DMS79 treated with DMSO at 0.1 percent for 48 hours (cell line): ENCODE measurements at regions not wholly inside any gene's neighbourhood (a gene's known extent, or its start where the extent isn't known, plus 50 kb on each side); places are given as distances from the start of the nearest gene placed in this dataset.
"Not testable (repeated sequence)": the region's sequence is repeated elsewhere in the genome, so short reads cannot be mapped to it uniquely, and the experiment has no call there.

ENCODE experiments used
- DNase-seq: peaks from one replicate; lab custom pipeline; 2025; lab: John Stamatoyannopoulos, UW

DNA sequence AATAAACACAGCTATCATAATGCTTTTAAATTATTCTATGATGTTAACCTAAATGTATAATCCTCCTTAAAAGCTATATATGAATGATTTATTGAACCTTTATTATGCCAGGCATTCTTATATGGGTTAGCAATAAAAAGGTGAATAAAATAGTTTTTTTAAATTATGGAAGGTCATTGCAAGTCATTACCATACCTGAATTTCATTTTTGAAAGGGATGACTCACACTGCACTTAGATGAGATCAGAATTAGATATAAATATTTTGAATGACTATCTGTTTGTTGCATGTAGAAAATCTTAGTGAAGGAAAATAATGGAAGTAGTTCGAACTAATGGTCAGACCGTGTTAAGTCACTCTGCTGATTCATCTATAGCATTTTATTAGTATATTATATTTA lies 822.3 kb downstream of the LUZP2 start:
- DNase-seq: no peak

GRCh38 chr11:25327656-25328055 lies 830.8 kb downstream of the LUZP2 start:
- no peak for DNase-seq

DNA sequence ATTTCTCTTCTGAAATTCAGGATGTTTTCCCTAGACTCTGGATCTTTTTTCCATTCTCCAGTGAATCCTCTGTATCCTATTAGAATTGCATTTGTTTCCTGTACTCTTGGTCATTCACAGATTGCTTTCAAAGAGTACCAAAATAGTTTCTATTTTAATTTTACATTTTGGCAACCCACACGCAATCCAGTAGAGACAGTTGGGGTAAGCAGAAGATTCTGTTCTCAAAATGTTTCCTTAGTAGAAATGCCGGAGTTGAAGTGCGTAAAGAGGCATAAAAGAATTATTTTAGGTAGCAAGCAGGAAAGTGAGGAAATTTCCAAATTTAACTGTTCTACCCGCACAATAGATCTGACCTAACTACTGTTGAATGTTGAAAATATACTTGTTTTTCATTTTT lies 842.4 kb downstream of the LUZP2 start:
- no peak for DNase-seq

- no peak for DNase-seq
Observed at GRCh38 chr11:25349537-25349936, 852.7 kb downstream of the LUZP2 start.

DNA sequence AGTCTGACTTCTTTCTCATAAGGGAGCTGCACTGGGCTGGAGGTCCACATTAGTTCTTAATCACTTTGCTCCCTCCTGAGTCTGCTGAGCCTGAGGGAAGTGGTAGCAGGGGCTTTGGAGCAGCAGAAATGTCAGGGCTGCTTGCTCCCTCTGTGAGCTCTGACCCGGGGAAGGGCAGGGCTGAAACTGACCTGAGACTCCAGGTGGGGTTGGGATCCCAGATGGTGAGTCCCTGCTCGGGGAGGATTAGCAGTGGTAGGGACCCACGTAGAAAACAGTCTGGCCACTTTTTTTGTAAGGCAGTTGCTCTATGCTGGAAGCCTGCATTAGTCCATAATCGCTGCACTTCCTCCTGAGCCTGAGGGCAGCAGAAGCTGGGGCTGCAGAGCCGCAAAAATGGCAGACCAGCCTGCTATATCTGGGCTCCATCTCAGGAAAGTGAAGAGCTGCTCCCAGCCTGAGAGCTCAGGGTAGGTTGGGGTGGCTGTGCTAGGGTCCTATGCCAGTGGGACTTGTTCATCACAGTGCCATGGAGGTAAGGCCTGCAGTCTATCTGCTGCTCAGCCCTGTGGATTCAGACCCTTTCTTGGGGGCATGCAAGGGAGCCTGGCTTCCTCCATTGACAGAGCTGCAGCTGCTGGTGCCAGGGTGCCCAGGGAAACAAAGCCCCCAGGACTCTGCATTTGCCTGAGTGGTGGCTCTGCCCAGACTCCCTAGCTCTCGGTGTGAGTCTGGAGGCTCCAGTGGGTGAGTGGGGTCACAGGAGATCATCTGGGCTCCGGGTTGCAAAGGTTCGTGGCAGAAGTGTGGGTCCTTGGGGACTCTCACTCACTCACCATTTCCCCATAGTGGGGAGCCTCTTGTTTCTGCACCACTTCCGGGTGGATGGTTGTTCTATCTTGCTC lies 854.3 kb downstream of the LUZP2 start:
- no peak for DNase-seq

- no peak for DNase-seq
Observed at GRCh38 chr11:25357133-25357532, 860.3 kb downstream of the LUZP2 start.

DNA sequence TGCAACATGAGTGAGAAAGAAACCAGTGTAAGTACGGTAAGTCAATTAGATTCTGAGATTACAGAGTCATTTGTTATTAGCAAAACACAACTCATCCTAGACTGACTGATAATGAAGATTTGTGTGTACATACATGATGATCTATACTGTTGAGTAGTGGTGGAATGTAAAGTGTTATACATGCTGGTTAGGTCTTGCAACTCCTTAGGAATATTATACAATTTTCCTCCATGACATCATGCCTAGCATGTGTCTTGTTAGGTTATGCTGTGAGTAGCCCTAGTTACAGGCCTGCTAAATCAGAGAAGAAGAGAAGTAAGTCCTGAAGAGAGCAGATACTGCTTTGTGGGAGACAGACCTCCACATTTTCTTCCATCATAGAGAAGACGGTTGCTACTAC lies 880.6 kb downstream of the LUZP2 start:
- DNase-seq: no peak

- no peak for DNase-seq
Observed at GRCh38 chr11:25396847-25397246, 900.0 kb downstream of the LUZP2 start.

- DNase-seq: no peak
Observed at GRCh38 chr11:25408146-25408545, 911.3 kb downstream of the LUZP2 start.

DNA sequence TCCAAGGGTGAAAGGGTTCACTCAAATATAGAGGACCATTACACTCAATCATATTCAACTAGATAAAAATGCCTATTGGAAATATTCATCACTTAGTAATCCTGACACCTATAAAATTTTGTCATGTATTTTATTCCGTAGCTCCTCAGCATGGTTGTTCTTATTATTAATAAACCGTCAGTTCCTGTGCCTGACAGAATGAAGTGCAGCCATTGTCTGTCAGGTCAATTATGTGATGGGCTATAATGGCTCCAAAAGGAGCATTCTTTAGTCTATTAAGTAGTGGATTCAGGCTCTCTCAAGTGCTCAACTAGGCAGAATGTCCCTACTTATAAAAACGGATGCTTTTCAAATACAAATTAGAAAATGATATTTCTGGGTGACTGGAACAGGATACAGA lies 916.1 kb upstream of the ANO3 start:
- DNase-seq: no peak

- DNase-seq: no peak
Observed at GRCh38 chr11:25423436-25424199, 908.3 kb upstream of the ANO3 start.

DNA sequence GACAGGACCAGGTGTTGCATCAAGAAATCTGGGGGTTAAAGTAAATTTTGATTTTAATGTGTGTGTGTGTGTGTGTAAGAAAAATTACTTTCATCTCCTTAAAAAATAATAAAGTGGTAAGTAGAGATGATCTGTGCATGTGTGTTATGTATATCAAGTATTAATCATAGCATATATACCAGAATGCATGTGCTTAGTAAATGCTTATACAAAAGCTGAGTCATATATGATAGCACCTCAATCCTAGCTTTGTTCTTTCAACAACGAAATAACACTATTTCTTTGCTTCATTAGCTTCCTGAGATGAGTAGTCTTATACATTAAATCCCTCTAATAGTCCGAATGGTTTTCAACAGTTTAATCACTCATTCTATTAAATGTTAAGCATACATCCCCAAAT lies 899.6 kb upstream of the ANO3 start:
- DNase-seq: no peak

DNA sequence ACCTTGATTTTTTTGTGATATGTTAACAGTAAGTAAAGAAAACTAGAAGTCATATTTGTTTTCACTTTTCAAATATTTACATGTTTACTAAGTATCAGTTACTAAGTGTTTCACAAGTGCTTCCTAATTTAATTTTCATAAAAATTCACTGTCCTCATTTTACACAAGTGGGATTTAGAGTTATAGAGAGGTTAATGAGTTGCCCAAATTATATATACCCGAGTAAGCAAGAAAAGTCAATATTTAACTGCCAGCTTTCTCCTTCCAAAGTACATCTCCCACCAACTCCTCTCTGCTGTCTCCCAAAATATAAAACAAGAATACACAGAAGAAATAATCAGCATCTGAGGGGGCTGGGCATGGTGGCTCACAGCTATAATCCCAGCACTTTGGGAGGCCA lies 896.7 kb upstream of the ANO3 start:
- DNase-seq: no peak

DNA sequence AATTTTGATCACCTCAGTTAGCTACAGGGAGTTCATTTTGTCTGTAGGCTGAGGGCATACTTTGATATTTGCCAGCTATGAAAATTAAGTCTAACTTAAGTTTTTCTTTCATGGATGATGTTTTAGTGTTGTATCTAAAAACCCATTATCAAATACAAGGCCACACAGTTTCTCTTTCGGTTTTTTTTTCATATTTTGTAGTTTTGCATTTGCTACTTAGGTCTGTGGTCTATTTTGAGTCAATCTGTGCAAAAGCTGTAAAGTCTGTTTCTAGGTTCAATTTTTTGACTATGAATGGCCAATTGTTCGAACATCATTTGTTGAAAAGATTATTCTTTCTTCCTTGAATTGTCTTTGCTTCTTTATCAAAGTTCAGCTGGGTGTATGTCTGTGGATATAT lies 895.6 kb upstream of the ANO3 start:
- DNase-seq: no peak

GRCh38 chr11:25441421-25441820 lies 890.5 kb upstream of the ANO3 start:
- DNase-seq: no peak

- DNase-seq: no peak
Observed at GRCh38 chr11:25449091-25449490, 882.8 kb upstream of the ANO3 start.

DNA sequence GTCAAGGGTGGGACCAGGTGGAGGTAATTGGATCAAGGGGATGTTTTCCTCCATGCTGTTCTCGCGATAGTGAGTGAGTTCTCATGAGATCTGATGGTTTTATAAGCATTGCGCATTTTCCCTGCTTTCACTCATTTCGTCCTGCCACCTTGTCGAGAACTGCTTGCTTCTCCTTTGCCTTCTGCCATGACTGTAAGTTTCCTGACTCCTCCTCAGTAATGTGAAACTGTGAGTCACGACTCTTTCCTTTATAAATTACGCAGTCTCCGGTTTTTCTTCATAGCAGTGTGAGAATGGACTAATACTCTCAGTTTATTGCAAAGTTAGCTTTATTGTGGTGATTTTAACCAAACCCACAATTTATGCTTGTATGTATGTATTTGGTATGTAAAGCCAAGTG lies 878.5 kb upstream of the ANO3 start:
- no peak for DNase-seq

- no peak for DNase-seq
Observed at GRCh38 chr11:25456211-25456610, 875.7 kb upstream of the ANO3 start.

GRCh38 chr11:25483915-25484635 lies 847.9 kb upstream of the ANO3 start:
- no peak for DNase-seq

- DNase-seq: no peak
Observed at GRCh38 chr11:25485315-25485714, 846.6 kb upstream of the ANO3 start.

DNA sequence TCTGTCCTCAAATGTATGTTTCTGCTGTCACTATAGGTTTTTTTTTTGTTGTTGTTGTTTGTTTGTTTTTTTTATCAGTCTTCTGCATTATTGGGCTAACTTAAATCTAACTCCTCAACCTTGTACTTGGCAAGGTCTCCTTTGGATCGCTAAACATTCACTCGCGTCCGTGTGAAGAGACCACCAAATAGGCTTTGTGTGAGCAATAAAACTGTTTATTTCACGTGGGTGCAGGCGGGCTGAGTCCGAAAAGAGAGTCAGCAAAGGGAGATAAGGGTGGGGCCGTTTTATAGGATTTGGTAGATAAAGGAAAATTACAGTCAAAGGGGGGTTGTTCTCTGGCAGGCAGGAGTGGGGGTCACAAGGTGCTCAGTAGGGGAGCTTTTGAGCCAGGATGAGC lies 845.6 kb upstream of the ANO3 start:
- DNase-seq: not testable (repeated sequence)

GRCh38 chr11:25488176-25488575 lies 843.8 kb upstream of the ANO3 start:
- DNase-seq: not testable (repeated sequence)

DNA sequence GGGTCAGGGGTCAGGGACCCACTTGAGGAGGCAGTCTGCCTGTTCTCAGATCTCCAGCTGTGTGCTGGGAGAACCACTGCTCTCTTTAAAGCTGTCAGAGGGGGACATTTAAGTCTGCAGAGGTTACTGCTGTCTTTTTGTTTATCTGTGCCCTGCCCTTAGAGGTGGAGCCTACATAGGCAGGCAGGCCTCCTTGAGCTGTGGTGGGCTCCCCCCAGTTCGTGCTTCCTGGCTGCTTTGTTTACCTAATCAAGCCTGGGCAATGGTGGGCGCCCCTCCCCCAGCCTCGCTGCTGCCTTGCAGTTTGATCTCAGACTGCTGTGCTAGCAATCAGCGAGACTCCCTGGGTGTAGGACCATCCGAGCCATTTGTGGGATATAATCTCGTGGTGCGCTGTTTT lies 830.5 kb upstream of the ANO3 start:
- not testable (repeated sequence) for DNase-seq
